ENCODE measurements at regions not wholly inside any gene's neighbourhood (a gene's known extent, or its start where the extent isn't known, plus 50 kb on each side); places are given as distances from the start of the nearest gene placed in this dataset.

GRCh38 chr7:45358287-45358686 is 200.7 kb downstream of the RAMP3 start:
- DNase-seq (ENCODE audit: low spot score): no peak

- no peak for DNase-seq (ENCODE audit: low spot score)
These were observed 201.7 kb downstream of the RAMP3 start for GRCh38 chr7:45359250-45359649.

- DNase-seq (ENCODE audit: low spot score): no peak
These were observed 202.2 kb downstream of the RAMP3 start for GRCh38 chr7:45359776-45360175.

- no peak for DNase-seq (ENCODE audit: low spot score)
These were observed 206.1 kb downstream of the RAMP3 start for GRCh38 chr7:45363669-45364068.

- no peak for DNase-seq (ENCODE audit: low spot score)
These were observed 207.8 kb downstream of the RAMP3 start for GRCh38 chr7:45365341-45365740.

GRCh38 chr7:45366475-45366874 is 207.7 kb upstream of the ADCY1 start:
- DNase-seq (ENCODE audit: low spot score): no peak

- no peak for DNase-seq (ENCODE audit: low spot score)
These were observed 207.1 kb upstream of the ADCY1 start for GRCh38 chr7:45367026-45367425.

GRCh38 chr7:45368129-45368807 is 205.9 kb upstream of the ADCY1 start:
- no peak for DNase-seq (ENCODE audit: low spot score)

- no peak for DNase-seq (ENCODE audit: low spot score)
These were observed 189.7 kb upstream of the ADCY1 start for GRCh38 chr7:45384499-45384898.

- DNase-seq (ENCODE audit: low spot score): no peak
These were observed 186.3 kb upstream of the ADCY1 start for GRCh38 chr7:45387837-45388236.

- DNase-seq (ENCODE audit: low spot score): no peak
These were observed 184.9 kb upstream of the ADCY1 start for GRCh38 chr7:45389073-45389872.

GRCh38 chr7:45390180-45390579 is 184.0 kb upstream of the ADCY1 start:
- no peak for DNase-seq (ENCODE audit: low spot score)

GRCh38 chr7:45390731-45391130 is 183.4 kb upstream of the ADCY1 start:
- no peak for DNase-seq (ENCODE audit: low spot score)

GRCh38 chr7:45391618-45392451 is 182.3 kb upstream of the ADCY1 start:
- DNase-seq (ENCODE audit: low spot score): no peak

- no peak for DNase-seq (ENCODE audit: low spot score)
These were observed 180.0 kb upstream of the ADCY1 start for GRCh38 chr7:45394117-45394708.

- no peak for DNase-seq (ENCODE audit: low spot score)
These were observed 175.1 kb upstream of the ADCY1 start for GRCh38 chr7:45399069-45399468.

GRCh38 chr7:45400680-45401079 is 173.5 kb upstream of the ADCY1 start:
- no peak for DNase-seq (ENCODE audit: low spot score)

GRCh38 chr7:45401155-45401554 is 173.0 kb upstream of the ADCY1 start:
- no peak for DNase-seq (ENCODE audit: low spot score)

GRCh38 chr7:45401851-45402250 is 172.3 kb upstream of the ADCY1 start:
- no peak for DNase-seq (ENCODE audit: low spot score)

GRCh38 chr7:45402480-45403218 is 171.5 kb upstream of the ADCY1 start:
- peak; percentile 47 for DNase-seq (ENCODE audit: low spot score)

- DNase-seq (ENCODE audit: low spot score): no peak
These were observed 169.5 kb upstream of the ADCY1 start for GRCh38 chr7:45404622-45405021.
